ENCODE measurements at regions not wholly inside any gene's neighbourhood (a gene's known extent, or its start where the extent isn't known, plus 50 kb on each side); places are given as distances from the start of the nearest gene placed in this dataset.

DNA sequence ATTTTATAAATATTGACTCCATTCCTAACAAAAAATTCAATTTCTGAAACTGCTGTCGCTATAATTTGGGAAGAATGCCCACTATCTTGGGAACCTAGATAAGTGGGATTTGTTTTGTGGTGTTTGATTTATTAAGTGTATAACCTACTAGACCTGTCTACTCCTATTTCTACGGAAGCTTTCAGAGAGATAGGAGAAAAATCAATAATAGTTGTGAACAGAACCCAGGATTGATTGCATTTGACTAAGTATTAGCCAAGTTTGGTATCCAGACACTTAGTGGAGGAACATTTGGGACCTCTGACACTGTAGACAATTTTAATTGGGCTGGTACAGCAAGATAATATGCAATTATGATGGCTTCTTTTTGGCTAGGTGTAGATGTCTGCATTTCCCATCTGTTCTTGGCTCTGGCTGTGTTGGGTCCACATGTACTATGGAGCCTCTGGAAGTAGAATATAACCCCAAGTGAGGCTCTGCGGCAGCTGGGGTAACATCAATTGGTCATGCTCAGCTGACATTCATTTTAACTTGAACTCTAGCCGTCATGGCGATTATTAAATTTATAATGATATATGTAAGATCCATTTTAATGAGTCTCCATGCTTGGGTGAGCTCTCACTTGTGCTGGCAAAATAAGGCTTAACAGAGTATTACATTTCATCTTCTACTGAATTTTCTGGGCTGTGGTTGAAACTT is 111.5 kb upstream of the E2F8 start:
- no peak for DNase-seq

DNA sequence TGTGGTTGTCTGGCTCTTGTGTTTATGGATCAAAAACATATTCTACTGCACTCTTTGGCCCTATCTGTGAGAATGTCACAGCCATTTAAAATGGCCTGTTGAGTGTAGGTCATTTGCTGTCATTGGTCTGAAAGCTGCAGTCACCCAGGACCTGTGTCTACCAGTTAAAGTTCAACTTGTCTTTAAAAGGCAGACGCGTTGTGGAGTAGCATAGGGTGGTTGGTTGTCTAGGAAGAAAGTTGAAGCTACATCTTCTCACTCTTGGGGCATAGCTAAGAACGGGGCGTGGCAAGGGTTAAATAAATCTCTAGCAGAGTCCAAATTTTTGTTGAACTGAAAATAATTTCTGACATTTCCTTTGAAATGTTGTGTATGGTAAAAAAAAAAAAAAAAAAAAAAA is 110.7 kb upstream of the E2F8 start:
- DNase-seq: no peak

DNA sequence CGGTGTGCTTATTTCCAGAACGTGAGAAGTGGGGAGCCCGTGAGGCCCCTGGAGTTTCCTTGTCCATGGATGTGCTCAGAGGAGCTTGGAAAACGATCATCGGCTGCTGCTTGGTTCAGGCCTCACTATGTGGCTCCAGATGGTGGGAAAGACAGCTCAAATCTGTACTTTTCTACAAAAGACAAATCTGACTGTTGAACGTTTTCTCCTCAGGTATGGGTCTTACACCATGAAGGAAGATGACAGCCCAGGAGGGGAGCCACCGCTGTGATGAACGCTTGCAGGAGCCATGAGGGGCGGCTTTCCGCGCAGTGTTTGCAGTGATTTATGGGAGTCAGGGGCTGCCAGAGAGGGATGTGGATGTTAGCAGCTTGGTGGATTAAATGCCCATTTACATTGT is 109.4 kb upstream of the E2F8 start:
- DNase-seq: no peak

DNA sequence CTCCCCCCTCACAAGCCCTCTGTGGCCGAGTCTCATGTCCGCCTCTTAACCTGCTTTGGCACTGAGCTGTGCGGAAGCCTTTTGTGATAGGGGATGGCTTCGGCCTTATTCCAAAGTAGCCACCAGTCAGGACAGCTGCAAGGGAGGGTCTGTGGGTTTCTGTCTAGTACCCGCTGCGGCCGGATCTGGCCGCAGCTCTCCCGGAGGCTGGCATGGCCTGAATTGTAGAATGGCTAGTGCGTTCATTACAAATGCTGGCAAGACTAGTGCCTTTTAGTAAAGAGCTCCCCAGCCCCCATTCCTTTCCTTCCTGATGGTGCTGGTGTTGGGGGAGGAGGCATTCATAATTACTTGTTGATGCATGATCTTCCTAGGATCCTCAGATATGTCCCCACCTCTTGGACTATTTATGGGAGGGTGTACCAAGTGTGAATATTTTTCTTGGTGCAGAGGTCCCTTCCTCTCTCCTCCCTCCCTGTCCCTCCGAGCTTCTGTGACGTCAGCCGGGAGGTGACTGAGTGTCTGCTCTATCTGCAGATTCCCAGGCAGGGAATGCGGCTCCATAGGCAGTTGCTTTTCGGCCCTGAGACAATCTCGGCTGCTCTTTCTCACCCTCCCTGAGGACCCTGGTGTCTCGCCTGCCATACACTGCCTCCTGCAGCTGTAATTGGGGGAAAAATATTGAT is 108.7 kb upstream of the E2F8 start:
- no peak for DNase-seq

DNA sequence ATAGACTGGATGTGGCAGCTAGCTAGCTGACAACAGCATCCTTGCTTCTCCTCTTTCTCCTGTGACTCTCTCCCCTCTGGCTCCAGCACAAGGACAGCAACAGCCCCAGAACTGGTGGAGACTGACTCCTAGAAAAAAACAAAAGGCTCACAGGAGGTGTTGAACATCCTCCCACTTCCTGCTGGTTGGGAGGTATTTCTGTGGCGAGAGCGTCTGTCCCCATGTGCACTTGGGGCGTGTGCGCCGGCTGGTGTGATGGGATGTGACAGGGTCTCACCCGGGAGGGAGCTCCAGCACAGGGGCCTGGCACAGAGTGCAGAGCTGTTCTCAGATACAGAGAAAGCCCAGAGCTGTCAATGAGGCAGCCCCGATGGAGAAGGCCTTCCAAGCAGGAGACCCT is 107.2 kb upstream of the E2F8 start:
- DNase-seq: no peak

DNA sequence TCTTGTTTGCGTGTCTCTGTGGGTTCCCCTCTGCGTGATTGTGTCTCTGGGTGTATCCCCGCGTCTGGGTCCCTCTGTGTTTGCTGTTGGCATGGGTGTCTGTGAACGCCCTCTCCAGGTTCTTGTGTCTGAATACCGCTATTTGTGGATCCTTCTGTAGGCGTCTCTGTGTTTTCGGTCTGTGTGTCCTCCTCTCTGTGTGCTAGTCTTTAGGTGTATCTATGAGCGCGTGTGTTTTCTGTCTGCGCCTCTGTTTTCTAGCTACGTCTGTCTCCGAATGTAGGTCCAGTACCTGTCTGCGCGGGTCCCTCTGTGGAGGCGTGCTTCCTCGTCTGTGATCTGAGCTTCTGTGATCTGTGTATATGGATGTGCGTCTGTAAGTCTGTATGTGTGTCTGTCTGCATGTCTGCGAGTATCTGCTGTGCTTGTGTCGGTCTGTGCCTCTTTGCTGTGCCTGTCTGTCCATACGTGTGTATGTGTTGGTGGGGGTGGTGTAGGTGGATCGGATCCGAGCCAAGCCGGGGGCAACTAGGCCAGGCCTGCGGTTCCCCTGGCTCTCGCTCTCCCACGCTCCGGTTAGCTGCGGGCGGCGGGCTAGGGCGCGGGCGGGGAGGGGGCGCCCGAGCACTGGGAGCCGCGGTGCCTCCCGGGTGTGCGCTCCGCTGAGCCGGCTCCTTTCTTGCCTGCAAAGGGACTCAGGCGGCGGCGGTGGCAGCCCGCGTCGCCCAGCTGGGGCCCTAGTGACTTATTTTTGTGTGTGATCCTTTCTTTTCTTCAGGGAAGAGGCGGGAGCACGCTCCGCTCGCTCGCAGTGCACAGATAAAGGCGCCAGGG is 105.3 kb upstream of the E2F8 start:
- no peak for DNase-seq

DNA sequence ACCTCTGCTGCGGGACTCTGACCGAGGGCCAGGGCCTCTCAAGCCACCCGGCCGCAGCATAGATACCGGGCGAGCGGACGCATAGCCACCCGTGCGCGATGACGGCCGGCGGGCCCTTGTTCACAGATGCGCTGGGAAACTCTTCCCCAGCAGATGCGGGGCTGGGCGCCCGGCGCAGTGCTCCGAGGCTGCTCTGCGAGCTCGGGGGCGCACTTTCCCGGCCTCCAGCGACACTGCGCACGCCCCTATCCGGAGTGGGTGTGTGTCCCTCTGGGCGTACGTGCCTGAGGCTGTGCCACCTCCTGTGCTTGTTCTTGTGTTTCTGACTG is 104.7 kb upstream of the E2F8 start:
- DNase-seq: no peak

DNA sequence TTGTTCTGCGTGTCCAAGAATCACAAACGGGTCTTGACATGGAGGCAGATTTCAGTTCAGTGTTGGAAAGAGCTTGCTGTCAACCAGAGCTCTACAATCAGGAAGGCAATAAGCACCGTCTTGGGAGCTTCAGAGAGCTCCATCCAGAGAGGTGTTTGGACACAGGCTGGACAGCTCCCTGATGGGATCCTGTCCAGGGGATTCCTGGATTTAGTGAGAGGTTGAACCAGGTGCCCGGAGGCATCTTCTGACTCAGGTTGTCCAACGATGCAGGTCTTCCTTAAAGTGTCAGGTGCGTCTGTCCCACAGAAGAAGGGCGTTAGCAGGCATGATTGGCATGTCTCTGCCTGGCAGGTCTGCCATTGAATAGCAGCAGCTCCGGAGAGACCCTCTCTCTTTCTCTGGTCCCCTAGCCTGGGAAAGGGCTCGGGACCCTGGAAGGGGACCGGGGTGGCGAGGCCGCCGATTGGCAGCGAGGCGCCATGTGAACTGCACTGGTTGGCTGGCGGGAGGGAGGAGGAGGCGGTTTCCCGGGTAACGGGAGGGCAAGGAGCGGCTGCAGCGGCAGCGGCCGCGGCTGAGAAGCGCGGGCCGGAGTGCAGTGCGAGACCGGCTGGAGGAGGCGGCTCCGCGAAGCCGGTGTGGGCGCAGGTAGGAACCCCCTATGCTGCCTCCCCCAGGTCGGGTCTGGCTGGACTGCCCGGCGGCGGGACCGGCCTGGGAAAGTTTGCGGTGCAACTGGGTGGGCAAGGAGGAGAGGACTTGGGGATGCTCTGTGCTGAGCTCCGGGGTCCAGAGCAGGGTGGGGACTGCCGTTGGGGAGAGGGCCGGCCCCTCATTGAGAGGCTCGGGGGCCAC is 104.1 kb upstream of the E2F8 start:
- DNase-seq: peak; percentile 55

DNA sequence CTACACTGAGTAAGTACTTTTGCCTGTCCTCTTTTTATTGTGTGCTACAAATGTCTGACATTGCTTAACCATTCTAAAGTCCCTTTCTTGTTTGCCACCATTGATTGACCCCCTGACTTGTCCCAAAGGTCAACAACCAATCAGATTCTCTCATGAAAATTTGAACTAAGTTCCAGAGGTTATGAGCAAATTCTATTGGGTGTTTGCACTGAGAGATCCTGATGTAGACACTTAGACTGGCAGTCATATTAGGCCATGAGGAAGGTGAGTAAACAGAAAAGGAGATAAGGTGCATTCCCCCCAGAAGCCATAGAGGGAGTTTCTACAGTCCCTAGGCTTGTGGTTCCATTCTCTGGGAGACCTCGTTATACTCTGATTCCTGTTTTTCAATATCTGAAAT is 101.3 kb upstream of the E2F8 start:
- no peak for DNase-seq

DNA sequence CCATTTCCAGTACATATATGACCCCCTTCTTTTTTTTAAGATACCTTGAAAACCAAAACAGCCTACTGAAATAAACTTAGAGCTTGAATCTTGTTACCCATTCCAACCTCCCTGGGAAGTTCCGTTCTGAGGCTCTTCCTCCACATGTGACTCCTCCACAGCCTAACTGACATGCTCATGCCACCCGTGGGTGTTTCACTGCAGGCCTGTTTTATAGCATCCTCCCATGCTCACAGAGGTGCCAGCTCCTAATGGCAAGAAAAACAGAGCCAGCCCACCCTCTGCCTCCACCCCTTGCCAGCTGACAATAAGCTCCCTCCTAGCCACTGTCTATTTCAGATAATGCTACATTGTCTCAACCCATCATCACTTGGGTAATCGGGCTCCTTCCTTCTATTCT is 97.6 kb upstream of the E2F8 start:
- DNase-seq: no peak

DNA sequence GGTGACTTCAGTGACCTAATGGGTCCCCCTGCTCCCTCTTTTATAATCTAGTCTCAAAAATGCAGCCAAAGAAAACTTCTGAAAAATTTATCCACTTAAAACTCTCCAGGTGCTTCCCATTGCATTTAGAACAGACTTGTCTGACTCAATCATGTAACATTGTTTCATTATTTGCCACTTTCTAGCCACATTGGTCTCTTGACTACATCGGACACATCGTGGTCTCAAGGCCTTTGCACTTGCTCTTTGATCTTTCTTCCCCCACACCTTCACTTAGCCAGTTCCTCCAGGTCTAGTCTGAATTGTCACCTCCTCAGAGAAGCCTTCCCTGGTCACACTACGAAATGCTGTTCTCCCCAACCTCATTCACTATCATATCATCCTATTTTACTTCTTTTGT is 97.0 kb upstream of the E2F8 start:
- no peak for DNase-seq

DNA sequence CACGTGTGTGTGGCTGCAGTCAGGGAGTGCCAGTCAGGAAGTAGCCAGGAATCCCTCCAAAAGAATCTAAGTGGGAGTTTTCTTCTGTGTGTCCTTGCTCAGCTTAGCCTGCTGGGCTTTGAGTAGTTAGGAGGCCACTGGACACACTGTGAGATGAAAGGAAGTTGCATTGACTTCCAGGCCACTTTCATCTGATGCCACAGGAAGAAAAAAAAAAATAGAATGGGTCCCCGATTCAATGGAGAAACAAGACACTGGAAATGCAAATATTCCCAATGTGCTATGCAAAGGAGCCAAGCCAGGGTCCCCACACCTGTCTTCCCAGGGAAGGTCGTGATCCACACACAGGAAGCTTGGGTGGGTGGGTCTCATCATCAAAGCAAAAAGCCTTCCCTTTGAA is 95.6 kb upstream of the E2F8 start:
- no peak for DNase-seq

DNA sequence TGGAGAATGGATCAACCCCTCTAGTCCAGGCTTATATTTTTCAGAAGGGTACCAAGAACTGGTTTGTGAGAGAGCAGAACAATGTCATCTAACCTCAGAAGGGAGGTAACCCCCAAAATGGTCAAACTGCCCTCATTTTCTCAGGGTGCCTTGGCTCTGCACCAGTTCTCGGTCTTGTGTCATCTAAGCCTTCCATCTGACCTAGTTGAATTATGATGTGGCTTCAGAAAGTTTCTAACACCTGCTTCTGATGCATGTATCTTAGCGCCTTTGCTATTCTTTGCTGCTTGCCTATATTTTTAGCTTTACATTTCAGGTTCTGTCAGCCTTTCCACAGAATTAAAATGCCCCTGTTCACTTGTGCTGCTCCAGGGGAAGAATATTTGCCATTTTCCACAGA is 91.7 kb upstream of the E2F8 start:
- DNase-seq: no peak

DNA sequence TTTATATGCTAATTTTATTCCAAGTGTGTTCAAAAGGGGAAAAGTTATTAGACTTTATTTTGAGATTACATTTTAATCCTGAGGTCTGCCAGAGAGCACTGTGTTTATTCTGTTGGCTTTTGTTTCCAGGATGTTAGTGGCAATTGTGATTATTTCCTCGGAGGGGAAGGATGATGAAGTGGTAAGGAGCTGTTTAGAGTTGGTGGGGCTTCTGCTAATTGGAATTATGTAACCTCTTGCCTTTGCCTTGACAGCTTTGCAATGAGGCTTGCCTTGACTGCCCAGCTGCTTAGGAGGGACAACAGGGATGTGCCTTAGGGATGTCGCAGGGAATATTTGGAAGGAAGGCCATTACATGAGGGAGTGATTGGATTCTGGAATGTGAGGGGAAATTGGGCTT is 89.7 kb upstream of the E2F8 start:
- no peak for DNase-seq

DNA sequence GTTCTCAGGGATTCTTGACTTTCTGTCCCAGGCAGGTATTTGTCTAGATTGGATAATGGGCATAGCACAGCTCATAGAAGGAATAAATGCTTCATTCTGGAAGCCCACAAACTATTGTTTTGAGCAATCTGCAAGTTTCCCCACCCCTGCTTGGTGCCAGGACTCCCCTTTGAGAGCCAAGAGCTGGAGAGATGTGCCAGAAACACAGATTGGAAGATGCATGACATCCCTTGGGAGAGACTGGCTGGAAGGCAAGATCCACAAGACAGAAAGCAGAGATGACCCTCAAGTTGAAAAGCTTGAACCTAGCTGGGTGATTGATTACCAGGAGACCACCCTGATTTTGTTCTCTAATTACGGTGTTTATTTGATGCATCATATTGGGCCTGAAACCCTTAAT is 89.2 kb upstream of the E2F8 start:
- DNase-seq: no peak

DNA sequence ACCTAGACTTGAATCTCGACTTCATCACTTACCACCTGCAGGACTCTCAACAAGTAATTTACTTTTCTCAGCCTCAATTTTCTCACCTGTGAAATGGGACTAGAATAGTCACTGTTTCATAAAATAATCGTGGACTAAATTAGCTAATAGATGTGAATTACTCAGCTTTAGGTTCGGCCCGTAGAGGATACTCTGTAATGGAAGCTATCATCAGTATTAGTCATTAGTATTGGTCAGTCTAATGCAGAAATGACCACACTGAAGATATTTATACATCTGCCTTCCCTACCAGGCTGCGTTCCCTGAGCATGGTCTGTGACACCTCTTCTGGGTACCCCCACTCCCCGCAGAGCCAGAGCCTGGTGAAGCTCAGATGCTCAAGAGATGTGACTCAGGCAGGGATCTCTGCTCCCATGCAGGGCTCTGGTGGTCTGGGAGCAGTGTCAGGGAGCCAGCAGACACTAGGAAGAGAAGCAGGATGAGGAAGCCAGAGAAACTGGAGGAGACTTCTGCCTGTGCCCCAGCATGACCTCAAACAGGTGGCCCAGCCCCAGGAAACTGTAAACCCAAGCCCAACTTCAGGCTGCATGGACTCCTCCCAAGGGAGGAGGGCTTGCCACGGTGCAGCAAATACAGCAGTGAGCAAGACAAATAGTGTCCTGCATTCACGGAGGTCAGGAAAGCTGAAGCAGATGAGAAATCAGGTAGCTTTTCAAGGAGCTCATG is 88.0 kb upstream of the E2F8 start:
- no peak for DNase-seq

DNA sequence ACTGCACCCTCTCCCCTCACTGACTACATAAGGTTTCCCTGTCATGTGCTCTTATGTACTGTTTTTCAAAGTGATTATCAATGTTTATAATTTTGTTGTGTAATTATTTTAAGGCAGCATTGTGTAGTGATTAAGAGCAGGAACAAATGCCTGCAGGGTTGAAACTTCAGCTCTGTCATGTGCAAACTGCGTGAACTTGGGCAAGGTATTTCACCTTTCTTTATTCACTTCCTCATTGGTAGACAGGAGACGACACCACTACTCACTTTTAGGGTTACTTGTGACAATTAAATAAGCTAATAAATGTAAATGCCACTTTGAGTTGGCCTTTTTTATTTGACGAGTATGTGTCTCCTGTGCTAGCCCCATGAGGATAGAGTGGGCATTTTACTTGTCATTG is 86.5 kb upstream of the E2F8 start:
- DNase-seq: no peak

DNA sequence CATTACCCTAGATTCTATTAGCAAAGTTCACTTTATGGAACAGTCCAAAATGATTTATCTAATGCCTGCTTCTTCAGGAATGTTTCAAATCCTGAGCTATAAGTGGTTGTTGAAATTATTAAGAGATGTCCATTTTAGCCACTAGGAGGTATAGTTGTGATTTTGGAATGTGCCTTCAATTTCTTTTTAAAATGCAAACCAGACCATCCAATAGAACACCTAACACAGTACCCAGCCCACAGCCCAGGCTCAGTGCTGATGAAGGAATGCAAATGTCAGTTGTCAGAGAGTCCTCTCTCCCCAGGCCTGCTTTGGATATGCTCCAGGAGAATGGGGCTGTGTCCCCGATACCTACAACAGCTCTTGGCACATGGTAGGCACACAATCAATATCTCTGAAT is 85.8 kb upstream of the E2F8 start:
- DNase-seq: no peak

DNA sequence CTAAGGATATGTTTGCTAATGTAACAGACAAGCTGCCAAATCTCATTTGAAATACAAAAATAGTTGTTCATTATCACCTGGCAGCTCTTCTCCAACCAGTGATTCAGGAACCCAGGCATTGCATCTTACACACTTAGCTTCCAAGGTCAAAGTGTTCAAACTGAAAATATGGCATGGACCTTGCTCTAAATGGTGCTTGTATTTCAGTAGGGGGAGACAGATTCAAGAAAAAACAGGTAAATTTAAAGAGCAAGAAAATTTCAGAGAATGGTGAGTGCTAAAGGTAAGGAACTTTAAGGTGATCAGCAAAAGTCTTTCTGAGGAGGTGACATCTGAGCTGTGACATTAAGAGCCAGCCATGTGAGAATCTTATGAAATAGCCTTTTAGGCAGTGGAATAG is 82.8 kb upstream of the E2F8 start:
- no peak for DNase-seq

DNA sequence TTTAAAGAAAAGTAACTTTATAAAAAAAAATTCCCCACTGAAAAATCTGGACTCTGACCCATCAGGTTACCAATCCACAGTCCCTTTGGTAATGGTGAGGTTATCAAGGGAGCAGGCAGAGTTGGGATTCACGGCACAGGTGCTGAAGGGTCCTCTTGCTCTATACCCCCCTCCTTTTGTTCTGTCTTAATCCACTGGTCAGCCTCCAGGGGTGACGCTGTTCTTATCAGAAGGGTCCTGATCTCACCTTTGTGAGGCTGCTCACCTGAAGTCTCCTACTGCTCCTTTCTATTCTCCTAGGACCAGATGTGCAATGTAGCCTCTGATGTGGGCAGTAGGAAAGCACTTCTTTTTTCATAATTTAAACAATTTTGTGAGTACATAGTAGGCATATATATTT is 80.6 kb upstream of the E2F8 start:
- no peak for DNase-seq

DNA sequence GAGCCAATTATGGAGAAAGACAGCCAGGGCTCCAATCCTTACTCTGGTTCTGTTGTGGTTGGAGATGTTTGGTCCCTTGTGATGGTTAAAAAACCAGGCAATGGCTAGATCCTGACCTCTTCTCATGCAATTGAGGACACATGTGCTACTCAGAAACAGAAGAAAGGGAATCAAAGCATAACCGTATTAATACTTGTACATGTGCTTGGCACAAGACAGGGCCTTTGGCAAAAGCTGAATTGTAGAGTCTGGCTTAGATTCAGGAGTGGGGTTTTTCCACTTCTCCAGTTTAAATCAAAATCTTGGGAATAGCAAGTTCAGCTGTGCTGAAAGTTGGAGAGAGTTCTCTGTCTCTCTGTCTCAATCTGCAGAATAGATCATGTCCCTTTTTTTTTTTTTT is 80.1 kb upstream of the E2F8 start:
- DNase-seq: no peak

DNA sequence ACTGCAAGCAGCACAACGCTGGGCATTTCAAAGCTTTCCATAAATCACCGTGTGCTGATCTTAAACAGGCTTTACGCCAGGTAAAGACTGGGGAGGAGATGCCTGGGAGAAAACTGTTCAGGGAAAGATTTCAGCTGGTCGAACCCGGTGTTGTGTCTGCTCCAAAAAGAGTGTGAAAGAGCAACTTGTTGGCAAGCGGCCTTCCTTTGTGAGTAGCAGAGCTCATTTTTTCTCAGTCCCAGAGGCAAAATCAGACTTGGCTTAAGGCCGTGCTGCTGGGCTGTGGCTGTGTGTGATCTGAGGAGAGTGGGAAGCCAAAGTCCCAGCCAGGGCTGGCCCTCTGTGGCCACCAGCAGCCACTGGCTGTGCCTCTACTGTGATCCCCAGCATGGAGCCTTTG is 75.7 kb upstream of the E2F8 start:
- no peak for DNase-seq

DNA sequence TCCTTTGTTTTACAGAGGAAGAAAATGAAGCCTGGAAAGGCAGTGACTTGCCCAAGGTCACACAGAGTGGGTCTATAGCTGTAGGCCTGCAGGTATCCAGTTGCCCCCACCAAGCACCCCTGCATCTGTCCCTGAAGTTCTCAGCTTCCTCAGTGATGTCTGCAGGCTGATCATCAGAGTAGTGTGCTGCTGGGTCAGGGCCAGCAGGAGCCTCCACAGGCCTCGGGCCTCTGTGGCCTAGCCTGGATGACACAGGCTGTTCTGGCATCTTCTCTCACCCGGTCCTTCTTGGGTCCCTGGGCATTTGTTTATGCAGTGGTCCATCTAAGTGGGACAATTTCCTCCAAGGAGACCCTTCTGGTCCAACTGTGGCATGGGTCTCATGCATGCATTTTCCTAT is 74.8 kb upstream of the E2F8 start:
- DNase-seq: no peak

Data from DMS79 (cell line).